ENCODE measurements at regions not wholly inside any gene's neighbourhood (a gene's known extent, or its start where the extent isn't known, plus 50 kb on each side); places are given as distances from the start of the nearest gene placed in this dataset.

DNA sequence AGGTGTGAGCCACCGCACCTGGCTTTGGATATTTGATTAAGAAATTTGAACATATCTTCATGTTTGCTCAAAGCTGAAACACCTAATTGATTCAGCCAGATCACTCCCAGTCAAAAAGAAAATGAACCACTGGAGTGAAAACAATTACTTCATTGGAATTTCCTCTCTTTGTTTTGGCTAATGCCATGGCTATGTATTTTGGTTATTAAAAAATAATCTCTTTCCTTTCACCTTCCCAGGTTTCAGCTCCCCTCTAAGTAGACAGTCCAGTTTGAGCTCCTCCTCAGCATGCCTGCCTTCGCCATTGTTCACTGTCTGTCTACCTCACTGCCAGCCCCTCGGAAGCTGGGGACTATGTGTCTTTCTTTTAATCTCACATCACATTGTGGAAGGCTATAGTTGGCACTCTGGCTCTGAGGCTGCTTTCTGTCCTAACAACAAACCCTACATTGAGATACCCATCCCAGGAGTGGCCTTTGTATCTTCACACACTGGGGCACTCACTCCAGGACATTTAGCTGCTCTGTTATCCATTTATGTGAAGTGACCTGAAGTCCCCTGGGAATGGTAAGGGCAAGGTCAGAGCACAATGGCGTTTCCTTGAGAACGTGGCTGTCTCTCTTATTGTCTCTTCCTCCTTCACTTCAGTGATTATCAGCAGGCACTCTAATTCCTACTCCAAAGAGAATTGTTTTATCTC is 764.0 kb upstream of the CITED2 start:
- DNase-seq (ENCODE audit: low spot score): no peak
- in situ Hi-C loops (cut with HindIII; ENCODE audit: low sequenced_read_pairs): no loop called here

DNA sequence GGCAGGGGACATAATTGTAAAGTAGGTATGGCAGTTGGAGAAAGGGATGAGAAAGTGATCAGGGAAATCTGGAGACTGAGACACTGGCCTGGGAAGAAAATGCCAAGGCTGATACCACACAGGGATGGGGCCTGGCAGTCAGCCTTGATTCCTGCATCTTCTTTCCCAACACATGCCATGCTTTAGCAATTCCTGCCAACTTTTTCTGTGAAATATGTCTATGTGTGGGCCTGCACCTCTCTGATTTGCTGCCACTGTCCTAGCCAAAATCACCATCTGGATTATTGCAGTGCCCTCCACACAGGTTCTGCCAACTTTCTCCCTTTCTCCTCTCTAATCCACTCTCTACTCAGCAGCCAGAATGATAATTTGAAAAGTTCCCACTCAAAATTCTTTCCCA is 759.8 kb upstream of the CITED2 start:
- in situ Hi-C loops (cut with HindIII; ENCODE audit: low sequenced_read_pairs): no loop called here
- peak; percentile 75 for DNase-seq (ENCODE audit: low spot score)

DNA sequence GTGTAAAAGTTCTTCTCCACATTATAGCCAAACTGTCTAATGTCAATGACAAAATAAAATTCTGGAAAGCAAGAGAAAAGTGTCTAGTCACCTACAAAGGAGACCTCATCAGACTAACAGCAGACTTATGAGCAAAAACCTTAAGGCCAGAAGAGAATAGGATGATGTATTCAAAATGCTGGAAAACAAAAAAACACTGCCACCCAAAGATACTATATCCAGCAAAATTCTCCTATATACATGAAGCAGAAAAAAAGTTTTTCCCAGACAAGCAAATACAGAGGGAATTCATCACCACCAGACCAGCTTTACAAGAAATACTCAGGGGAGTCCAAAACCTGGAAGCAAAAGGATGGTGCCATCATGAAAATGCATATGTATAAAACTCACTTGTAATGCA is 755.6 kb upstream of the CITED2 start:
- no peak for DNase-seq (ENCODE audit: low spot score)
- in situ Hi-C loops (cut with HindIII; ENCODE audit: low sequenced_read_pairs): no loop called here

DNA sequence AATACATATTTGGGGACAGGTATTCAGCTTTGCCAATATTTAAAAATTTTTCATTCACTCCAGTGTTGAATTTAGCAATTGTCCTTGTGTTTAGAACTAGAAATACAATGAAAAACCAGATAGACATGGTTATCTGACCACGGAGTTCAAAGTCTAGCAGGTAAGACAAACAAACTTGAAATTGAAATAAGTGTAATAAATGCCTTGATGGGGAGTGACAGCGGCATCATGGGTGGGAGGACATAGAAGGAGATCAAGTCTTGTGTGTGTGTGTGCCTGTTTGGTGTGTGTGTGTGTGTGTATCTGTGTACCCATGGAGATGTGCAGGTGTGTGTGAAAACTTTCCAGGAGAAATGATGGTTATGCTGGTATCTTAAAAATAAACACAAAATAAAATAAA is 750.0 kb upstream of the CITED2 start:
- DNase-seq (ENCODE audit: low spot score): no peak
- in situ Hi-C loops (cut with HindIII; ENCODE audit: low sequenced_read_pairs): no loop called here

DNA sequence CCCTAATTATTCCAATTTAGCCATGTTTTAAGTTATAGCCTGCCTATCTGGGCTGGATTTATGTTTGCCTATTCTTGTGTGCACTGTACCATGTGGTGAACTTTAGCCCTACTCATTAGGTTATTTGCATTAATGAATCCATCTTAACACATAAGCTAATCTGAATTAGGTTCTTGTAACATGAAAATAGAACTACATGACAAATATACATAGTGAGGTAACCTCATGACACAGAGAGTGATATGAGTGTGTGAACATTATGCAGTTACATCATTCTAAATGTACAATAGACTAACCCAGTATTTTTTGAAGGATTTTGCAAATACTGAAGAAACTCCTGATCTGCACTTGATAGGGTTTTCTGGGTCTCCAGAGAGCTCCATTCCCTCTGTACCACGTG is 733.7 kb upstream of the CITED2 start:
- in situ Hi-C loops (cut with HindIII; ENCODE audit: low sequenced_read_pairs): no loop called here

DNA sequence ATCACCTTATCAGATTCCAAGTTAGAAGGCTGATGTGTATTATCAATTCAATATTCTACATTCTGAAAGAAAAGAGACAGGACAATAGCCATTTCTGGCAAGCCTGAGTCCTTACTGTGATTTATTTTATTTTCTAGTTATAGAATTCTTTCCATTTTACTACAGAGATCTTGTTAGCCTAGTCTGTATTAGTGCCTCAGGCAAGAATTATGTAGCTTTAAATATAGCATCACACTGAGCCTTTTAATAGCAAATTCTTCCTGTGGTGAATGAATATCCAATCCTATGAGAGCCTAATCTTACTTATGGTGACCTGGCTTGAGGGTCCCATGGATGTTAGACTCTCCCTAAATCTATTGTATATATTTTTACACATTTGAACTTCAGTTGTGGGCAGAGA is 732.8 kb upstream of the CITED2 start:
- no peak for DNase-seq (ENCODE audit: low spot score)
- in situ Hi-C loops (cut with HindIII; ENCODE audit: low sequenced_read_pairs): no loop called here

More for the DNA sequence above, 733.7 kb upstream of the CITED2 start:
- DNase-seq (ENCODE audit: low spot score): no peak

DNA sequence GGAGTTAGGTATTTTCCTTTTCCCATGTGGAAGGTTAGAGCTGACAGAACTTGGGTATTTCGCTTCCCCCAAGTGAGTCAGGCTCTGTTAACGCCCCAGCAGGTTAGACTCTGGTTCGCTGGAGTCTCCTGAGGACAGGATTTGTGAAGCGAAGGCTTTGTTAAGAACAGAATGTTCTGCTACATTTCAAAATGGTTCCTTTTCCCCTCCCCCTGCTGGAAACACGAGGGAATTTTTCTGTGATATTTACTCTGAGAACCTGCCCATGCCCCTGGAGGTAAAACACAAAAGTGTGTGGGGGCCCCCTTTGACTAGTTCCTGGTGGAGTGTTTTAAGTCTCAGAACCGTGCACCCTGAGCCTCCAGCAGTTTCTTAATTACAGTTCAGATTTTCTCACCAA is 731.4 kb upstream of the CITED2 start:
- in situ Hi-C loops (cut with HindIII; ENCODE audit: low sequenced_read_pairs): no loop called here
- peak; percentile 44 for DNase-seq (ENCODE audit: low spot score)

DNA sequence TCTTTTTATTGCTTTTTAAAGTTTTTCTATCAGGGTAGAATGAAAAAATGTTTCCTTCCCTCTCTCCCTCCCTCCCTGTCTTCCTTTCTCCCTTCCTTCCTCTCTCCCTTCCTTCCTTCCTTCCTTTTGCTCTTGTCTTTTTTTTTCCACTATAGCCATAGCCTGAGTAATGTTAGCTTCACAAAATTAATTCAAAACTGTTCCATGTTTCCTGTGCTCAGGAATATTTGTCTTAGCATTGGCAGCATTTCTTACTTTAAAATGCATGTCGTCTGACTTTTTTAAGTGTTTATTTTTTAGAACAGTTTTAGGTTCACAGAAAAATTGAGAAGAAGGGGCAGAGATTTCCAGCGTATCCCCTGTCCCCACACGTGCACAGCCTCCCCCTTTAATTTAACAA is 730.8 kb upstream of the CITED2 start:
- no peak for DNase-seq (ENCODE audit: low spot score)
- in situ Hi-C loops (cut with HindIII; ENCODE audit: low sequenced_read_pairs): no loop called here

DNA sequence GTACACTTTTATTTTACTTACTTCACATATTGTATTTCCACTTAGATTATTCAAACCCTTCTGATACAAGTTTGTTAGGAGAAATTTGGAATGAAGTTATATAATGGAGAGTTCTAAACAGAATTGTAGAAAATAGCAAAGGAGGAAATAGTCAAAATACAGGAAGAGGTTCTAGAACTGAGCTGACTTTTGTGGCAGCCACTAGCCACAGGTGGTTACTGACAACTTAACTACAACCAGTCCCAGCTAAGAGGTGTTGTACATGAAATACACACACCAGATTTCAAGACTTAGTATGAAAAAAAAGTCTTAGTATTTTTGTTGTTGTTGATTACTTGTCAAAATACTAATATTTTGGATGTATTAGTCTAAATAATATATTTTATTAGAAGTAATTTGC is 727.4 kb upstream of the CITED2 start:
- DNase-seq (ENCODE audit: low spot score): no peak
- in situ Hi-C loops (cut with HindIII; ENCODE audit: low sequenced_read_pairs): no loop called here

DNA sequence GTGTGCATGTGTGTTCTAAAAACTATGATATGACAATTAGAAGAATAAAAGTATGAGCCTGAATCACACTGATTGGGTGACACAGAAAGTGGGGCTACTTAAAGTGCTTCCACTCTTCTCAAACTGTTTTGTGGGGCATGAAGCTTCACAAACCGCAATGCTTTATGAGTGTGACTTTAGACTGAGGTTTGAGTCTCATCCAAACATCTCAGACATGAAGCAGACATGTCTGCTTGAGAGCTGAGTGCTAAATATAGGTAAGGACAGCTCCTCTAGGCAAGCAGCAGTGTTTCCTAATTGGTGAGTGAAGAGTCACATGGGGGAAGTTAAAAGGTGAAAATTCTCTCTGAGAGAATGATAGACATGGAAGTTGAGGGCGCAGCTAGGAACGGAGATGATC is 726.9 kb upstream of the CITED2 start:
- no peak for DNase-seq (ENCODE audit: low spot score)
- in situ Hi-C loops (cut with HindIII; ENCODE audit: low sequenced_read_pairs): no loop called here

DNA sequence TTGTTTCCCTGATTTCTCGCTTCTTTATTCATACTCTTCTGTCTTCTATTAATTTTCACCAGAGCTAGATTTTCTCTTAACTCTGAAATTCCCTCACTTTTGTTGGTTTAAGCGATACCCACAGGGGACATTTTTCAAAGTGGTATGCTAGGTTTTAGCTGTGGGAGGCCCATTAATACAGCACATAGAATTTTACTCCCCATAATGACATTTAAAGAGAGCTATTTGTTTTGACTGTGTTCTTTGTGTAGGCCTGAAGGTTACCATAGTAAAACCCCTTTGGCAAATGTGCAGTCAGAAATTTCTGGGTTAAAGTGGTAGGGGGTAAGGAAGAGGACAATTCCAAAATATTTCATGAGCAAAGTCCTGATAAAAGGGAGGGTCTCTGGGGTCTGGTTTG is 721.1 kb upstream of the CITED2 start:
- no peak for DNase-seq (ENCODE audit: low spot score)
- in situ Hi-C loops (cut with HindIII; ENCODE audit: low sequenced_read_pairs): no loop called here

DNA sequence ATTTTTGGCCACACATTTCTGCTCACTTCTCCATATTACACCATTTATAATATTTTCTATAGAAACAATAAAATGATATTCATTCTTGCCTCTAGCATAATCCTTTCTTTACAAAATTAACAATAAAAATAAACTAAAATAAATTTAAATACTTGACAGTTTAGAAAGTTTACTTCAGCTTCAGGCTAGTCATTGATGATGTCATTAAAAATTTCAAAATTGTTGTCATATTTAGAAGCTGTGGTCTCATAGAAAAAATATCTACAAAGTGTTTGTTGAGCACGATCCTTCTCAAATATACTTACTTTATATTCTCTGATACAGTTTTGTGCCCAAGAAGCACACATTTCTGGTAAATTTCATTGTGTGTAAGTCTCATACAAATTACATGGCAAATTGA is 717.4 kb upstream of the CITED2 start:
- no peak for DNase-seq (ENCODE audit: low spot score)
- in situ Hi-C loops (cut with HindIII; ENCODE audit: low sequenced_read_pairs): no loop called here

DNA sequence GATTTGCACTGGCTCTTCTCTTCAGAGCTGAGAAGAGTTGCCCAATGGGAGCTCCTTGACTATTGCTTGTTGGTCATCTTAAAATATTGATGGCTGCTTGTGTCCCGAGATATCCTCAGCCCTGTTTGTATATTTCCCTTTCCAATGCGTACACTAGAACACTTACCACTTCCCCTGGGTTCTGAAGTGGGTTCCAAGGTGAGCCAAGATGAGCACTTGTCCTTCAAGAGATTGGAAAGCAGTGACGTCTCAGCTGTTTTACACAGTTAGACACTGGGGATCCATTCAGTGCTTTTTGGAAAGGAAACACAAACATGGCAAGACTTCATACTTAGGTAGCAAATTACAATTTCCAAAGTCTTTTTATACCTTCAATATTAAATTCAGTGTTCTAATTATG is 716.4 kb upstream of the CITED2 start:
- DNase-seq (ENCODE audit: low spot score): no peak
- in situ Hi-C loops (cut with HindIII; ENCODE audit: low sequenced_read_pairs): no loop called here

DNA sequence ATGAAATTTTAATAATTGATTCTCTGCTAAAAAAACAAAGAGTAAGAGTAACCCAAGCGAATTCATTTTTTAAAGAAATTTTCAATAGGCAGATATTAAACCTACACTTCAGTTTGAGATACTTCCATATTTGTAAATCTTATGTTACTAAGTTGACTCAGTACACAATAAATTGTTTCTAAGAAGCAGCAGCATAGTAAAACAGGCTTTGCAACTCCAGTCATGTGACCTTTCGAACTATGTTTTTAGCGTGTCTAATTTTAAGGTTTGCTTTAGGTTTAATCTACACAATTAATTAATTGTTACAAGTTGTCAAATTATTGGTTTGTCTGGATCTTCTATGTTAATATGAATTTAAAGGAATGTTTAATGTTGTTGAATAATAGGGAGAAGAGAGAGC is 708.9 kb upstream of the CITED2 start:
- in situ Hi-C loops (cut with HindIII; ENCODE audit: low sequenced_read_pairs): no loop called here
- DNase-seq (ENCODE audit: low spot score): no peak

DNA sequence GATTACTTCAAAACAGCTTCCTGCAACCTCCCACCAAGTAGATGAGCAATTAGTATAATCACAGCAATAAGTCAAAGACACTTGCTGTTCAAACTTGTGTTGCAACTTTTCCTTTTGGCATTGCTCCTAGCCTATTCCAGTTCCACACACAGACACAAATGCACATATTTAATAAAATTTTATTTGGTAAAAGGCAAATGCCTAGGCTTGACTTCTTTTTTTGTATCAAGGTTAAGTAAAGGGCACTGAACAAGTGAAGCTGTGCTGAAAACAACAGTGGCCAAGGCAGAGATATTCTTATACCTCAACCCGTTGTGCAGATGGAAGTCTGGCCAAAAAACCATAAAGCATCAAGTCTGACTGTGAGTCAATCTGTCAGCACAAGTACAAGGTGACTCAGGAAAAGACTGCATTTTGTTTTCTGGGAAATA is 708.4 kb upstream of the CITED2 start:
- DNase-seq (ENCODE audit: low spot score): peak; percentile 73
- in situ Hi-C loops (cut with HindIII; ENCODE audit: low sequenced_read_pairs): no loop called here

DNA sequence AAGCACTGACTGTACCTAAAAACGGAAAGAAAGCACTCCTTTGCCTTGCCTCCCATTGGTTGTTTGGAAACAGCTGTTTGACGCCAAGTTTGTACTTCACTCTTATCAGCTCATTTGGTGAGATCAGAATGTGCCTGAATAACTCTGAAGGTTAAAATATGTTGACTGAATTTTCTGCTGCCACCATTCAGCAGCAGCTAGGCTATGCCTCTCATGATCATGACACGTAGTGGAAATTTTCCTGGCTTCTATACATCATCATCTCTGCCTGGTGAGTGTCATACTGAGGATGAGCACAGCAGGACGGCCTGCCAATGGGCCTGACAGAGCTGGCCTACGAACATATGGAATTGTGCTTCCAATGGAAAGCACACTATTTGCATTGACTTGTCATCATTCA is 704.9 kb upstream of the CITED2 start:
- in situ Hi-C loops (cut with HindIII; ENCODE audit: low sequenced_read_pairs): no loop called here
- no peak for DNase-seq (ENCODE audit: low spot score)

DNA sequence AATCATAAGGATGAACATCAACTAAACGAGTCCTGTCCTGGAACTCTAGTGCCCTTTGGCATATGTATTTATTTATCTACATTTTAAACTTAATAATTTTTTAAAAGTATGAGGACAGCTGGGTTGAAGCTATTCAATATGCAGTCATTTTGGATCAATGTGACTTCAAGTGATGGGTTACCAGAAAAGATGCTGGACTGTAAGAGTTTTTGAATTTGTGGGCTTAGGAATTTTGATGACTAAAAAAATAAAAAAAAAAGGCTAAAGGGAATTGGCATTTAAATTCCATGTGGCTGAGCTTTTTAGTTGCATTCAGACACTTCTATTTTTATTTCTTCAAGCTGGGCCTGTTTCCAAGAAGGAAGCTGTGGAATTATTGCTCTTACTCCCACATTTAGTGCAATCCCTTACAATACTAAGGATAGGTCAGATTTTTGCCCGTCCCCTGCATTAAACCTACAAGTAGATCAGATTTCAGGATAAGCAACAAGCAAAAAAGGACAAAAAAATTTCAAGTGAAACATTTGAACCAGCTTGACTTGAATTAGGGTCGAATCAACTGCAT is 704.2 kb upstream of the CITED2 start:
- DNase-seq (ENCODE audit: low spot score): peak; percentile 16

DNA sequence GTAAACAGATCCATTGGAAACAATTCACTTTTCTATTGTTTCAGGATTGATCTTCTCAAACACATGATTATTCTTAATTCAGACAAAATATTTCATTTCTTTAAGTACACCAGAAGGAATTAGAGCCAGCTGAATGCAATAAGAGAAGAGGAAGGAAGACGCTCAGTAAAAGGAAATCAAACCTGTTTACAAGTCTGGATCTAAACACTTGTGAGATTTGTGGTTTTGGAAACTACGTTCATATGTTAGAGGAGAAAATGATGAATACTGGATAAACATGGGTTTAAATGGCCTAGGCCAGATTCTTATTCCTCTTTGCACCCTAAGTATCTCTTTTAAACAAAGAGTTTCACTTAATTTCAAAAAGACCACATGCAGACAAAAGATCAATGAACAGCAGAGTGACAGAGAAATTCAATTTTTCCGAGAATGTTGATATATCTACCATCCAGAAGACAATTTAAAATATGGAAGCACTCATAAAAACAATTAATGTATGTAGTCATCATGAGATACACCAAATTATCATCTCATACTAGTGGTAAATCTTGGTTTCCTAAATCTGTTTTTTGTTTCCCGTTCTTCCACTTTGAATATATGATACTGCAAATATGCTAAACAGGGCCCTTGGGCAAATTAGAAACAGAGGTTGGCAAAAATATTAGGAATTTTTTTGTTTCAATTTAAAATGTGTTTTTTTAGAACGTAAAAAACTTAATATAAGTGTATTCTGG is 703.5 kb upstream of the CITED2 start:
- DNase-seq (ENCODE audit: low spot score): no peak
- in situ Hi-C loops (cut with HindIII; ENCODE audit: low sequenced_read_pairs): no loop called here

More for the DNA sequence above, 704.2 kb upstream of the CITED2 start:
- in situ Hi-C loops (cut with HindIII; ENCODE audit: low sequenced_read_pairs): no loop called here

DNA sequence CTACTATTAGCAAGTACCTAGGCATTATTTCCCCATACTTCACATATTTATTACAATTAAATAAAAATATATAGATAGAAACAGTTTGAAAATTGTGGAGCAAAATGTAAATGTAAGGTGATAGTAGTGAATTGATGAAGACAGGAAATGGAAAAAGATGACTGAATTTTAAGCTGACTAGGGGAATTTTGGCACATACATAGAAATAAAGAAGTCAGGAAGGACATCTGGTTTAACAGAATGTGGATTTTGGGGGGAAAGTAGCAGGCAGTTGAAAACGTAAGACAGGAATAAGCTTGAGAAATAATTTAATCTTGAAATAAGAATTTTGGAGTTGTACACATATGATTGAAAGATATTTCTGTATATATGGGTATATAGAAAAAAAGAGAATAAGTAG is 701.7 kb upstream of the CITED2 start:
- no peak for DNase-seq (ENCODE audit: low spot score)
- in situ Hi-C loops (cut with HindIII; ENCODE audit: low sequenced_read_pairs): no loop called here

DNA sequence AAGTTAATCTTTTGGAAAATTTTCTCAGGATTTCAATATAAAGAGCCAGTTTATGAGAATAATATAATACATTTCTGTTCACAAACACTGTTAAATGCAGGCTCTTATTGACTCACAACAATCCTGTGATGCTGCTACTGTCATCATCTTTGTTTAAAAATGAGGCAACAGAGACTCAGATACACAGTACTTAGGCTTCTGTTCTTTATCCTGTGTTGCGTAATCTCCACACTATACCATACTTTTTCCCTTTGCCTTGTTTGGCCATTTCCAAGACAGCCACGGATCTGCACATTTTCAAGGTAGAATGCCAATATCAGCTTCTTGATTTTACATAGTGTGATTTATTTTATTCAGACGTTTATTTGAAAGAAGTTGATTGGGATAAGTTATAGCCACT is 699.0 kb upstream of the CITED2 start:
- no peak for DNase-seq (ENCODE audit: low spot score)
- in situ Hi-C loops (cut with HindIII; ENCODE audit: low sequenced_read_pairs): no loop called here

DNA sequence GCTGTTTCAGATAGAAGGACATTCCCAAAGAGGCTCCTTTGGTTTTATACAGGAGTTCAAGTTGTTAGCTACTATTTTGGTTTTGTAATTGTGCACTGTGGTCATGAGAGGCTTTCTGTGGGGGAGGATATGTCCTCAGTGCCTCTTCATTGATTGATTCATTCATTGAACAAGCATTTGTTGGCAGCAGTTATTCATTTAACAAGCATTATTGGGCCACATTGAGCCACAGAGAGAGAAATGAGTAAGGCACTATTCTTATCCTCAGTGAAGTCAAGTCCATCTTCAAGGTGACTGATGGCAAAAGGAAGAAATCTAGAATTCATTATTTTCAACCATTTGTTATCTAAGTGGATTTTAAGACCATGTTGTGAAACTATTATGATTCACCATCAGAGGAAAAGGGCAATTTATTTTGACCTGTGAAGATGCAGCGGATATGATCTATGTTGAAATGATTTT is 697.2 kb upstream of the CITED2 start:
- DNase-seq (ENCODE audit: low spot score): no peak
- in situ Hi-C loops (cut with HindIII; ENCODE audit: low sequenced_read_pairs): no loop called here
